Breast epithelium (tissue), 3 donors: ENCODE measurements at regions not wholly inside any gene's neighbourhood (a gene's known extent, or its start where the extent isn't known, plus 50 kb on each side); places are given as distances from the start of the nearest gene placed in this dataset.

Experiments
- CTCF ChIP-seq, 3 donors: fragments of 450-650 bp; IDR thresholded peaks; one replicate each; pipeline ENCODE4 v1.5.1; 2016 to 2017; ENCODE audit warnings: antibody characterized with exemption in 3 of 3, mild to moderate bottlenecking in 3 of 3, moderate library complexity in 3 of 3
- POLR2AphosphoS5 ChIP-seq, 3 donors: sonication (generic); formaldehyde crosslinking; IDR thresholded peaks; one replicate each; pipeline ENCODE4 v1.6.1; 2017; ENCODE audit warnings: antibody characterized with exemption in 3 of 3

GRCh38 chr14:85252011-85252410 is 277.9 kb upstream of the FLRT2 start:
- TF ChIP-seq CTCF (IDR thresholded peaks at IDR 0.05) (no peak), POLR2AphosphoS5 (IDR thresholded peaks at IDR 0.05) (no peak)
